ENCODE measurements at regions not wholly inside any gene's neighbourhood (a gene's known extent, or its start where the extent isn't known, plus 50 kb on each side); places are given as distances from the start of the nearest gene placed in this dataset.

DNA sequence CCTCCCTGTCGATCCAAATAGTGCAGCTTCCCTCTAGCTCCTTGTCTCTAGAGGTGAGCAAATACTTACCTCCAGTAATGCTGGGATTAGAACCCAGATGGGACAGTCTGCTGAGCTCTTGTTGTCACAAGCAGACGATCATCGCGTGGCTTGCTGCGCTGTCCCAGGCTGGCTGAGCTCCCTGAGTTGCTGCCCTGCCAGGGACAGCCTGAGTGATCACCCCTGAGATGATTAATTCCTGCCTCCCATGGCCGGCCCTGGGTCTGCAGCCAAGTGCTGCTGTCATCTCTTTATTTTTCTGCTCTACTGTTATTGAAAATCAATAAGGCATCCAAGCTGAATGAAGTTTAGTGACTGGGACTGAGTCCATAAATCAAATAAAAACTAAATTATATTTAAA lies 94.0 kb upstream of the ALDH1B1 start:
- H3K4me3 ChIP-seq, result no peak overlapping the region
- TF ChIP-seq, protein P1, sequence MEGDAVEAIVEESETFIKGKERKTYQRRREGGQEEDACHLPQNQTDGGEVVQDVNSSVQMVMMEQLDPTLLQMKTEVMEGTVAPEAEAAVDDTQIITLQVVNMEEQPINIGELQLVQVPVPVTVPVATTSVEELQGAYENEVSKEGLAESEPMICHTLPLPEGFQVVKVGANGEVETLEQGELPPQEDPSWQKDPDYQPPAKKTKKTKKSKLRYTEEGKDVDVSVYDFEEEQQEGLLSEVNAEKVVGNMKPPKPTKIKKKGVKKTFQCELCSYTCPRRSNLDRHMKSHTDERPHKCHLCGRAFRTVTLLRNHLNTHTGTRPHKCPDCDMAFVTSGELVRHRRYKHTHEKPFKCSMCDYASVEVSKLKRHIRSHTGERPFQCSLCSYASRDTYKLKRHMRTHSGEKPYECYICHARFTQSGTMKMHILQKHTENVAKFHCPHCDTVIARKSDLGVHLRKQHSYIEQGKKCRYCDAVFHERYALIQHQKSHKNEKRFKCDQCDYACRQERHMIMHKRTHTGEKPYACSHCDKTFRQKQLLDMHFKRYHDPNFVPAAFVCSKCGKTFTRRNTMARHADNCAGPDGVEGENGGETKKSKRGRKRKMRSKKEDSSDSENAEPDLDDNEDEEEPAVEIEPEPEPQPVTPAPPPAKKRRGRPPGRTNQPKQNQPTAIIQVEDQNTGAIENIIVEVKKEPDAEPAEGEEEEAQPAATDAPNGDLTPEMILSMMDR (IDR thresholded peaks at IDR 0.05; ENCODE audit: borderline replicate concordance), result no peak
- no peaks in the 10 kb centered on the region for H3K36me3 ChIP-seq
- DNase-seq, result no peak
- H3K9me3 ChIP-seq (replicated peaks), result no peaks in the 10 kb centered on the region
- intact Hi-C loops (cut with micrococcal nuclease), result no loop called here
- H3K27ac ChIP-seq (replicated peaks), result no peak overlapping the region
- peaks cover 14% of the 10 kb centered on the region for H3K4me1 ChIP-seq
- H3K27me3 ChIP-seq (ENCODE audit: low read depth), result peaks cover 7% of the 10 kb centered on the region

DNA sequence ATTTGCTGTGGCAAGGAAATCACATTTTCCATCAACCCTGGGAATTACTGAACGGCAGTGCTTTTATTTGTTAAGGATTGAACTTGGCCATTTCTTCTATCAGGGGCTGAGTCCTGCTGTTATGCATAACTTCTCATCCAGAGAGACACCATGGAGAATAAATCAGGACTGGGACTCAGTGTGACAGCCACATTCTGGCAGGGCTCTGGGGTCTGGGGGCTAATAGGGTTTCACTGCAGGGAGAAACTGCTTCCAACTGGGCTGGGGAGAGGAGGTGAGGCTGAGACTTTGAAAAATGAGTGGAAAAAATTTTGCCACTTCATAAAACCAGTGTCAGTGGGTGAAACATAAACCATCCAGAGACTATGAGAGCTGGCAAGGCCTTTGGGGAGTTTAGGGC lies 95.7 kb upstream of the ALDH1B1 start:
- Histone ChIP-seq H3K27me3 (ENCODE audit: low read depth) (peaks cover 7% of the 10 kb centered on the region), H3K4me3 (no peak overlapping the region), H3K36me3 (no peaks in the 10 kb centered on the region), H3K4me1 (peaks cover 14% of the 10 kb centered on the region), H3K27ac (replicated peaks) (no peak overlapping the region), H3K9me3 (replicated peaks) (no peaks in the 10 kb centered on the region)
- no peak for DNase-seq
- intact Hi-C loops (cut with micrococcal nuclease), result no loop called here
- TF ChIP-seq, protein P1 (IDR thresholded peaks at IDR 0.05; ENCODE audit: borderline replicate concordance), result no peak

DNA sequence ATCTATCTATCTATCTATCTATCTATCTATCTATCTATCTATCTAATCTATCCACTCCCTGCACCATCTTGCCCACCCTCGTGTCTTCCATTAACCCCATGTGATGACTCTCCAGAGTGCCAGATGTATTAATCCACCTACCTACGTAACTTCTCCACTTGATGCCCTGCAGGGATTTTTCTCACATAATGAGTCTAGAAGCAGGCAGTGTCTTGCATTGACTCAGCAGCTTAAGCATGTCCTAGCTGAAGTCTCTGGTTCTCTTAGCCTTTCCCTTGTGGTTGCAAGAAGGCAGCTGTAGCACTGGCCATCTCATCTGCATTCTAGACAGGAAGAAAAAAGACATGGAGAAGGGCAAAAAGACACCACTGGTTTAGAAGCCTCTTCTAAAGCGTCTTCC lies 96.7 kb upstream of the ALDH1B1 start:
- DNase-seq, result no peak
- Histone ChIP-seq H3K27me3 (ENCODE audit: low read depth) (peaks cover 7% of the 10 kb centered on the region), H3K9me3 (replicated peaks) (no peaks in the 10 kb centered on the region), H3K27ac (replicated peaks) (no peak overlapping the region), H3K4me1 (peaks cover 14% of the 10 kb centered on the region), H3K36me3 (no peaks in the 10 kb centered on the region), H3K4me3 (no peak overlapping the region)
- TF ChIP-seq, protein P1 (IDR thresholded peaks at IDR 0.05; ENCODE audit: borderline replicate concordance), result no peak
- intact Hi-C loops (cut with micrococcal nuclease), result no loop called here

DNA sequence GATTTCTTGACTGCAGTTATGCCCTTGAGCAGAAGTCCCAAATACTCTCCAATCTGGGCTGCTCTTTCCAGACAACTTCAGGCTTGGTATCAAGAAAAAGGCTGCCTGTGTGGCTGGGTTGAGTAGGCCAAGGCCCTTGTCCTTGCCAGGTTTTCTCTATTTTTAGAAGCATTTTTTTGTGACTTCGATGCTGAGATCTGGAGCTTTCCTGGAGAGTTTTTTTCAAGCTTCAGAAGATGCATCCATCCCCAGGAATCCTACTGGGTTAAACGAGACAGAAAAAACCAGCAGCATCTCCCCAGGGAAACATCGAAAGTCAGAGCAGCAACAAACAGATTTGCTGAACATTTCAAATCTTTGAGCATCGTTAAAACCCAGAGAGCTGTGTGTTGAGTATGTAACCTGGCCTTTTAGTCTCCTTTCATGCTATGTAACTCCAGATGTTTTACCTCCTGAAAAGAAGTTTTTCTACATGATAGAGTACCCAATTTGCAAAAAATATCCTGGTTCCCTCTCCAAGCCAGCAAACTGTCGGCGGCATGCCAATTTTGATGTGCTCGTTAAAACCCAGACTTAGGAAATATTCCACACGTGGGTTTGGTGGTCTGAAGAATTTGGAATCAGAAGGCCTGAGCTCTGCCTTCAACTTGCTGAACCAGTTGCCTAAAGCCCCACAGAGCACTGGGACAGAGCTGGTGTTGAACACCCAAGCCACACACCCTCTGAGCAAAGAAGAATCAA lies 98.1 kb upstream of the ALDH1B1 start:
- no peaks in the 10 kb centered on the region for H3K9me3 ChIP-seq (replicated peaks)
- TF ChIP-seq, protein P1 (IDR thresholded peaks at IDR 0.05; ENCODE audit: borderline replicate concordance), result no peak
- no peak overlapping the region for H3K4me3 ChIP-seq
- H3K27ac ChIP-seq (replicated peaks), result no peak overlapping the region
- H3K4me1 ChIP-seq, result peaks cover 14% of the 10 kb centered on the region
- H3K27me3 ChIP-seq (ENCODE audit: low read depth), result peaks cover 7% of the 10 kb centered on the region
- intact Hi-C loops (cut with micrococcal nuclease), result no loop called here
- H3K36me3 ChIP-seq, result no peaks in the 10 kb centered on the region
- no peak for DNase-seq

DNA sequence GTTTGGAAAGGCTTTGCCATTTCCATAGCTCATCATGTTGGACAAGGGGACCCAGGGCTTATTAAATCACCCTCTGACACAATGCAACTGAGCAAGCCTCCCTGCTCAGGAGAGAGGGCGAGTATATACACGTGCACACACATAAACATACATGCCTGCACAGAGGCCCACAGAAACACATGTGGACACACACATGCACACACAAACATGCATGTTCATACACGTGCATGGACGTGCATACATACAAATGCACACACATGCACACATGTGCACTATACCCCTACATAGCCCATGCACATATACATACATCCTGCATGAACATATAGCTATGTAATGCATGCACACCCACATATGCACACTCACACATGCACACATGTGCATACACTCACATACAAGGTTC lies 99.5 kb upstream of the ALDH1B1 start:
- peaks cover 14% of the 10 kb centered on the region for H3K4me1 ChIP-seq
- no peaks in the 10 kb centered on the region for H3K9me3 ChIP-seq (replicated peaks)
- no peak for DNase-seq
- TF ChIP-seq, protein P1 (IDR thresholded peaks at IDR 0.05; ENCODE audit: borderline replicate concordance), result no peak
- intact Hi-C loops (cut with micrococcal nuclease), result no loop called here
- no peaks in the 10 kb centered on the region for H3K36me3 ChIP-seq
- H3K27me3 ChIP-seq (ENCODE audit: low read depth), result no peaks in the 10 kb centered on the region
- H3K27ac ChIP-seq (replicated peaks), result no peak overlapping the region
- H3K4me3 ChIP-seq, result no peak overlapping the region

Measured in left ventricle myocardium inferior (tissue), 1 donor.